Fibroblast of peridontal ligament (primary cell): ENCODE measurements at regions not wholly inside any gene's neighbourhood (a gene's known extent, or its start where the extent isn't known, plus 50 kb on each side); places are given as distances from the start of the nearest gene placed in this dataset.

Source experiments
- DNase-seq: peaks from one replicate; pipeline ENCODE4 v3.0.0-alpha.2; 2010; ENCODE audit errors: extremely low read depth

DNA sequence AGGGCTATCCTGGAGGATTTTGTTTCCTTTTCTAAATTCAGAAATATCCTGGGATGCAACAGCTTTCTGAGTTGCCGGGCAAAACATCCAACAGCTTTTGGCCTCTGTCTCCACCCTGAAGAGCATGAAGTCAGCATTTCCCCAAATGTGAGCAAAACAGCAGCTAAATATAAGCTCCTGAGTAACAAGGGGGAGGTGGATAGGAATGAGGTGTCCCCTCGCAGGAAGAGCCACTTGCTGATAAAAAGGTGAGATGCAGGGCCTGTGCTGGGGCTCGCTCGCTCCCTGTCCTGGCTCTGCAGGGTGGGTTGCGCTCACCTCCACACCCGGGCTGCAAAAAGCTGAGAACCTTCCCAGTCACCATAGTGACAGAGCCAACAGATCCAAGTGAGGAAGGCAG lies 264.3 kb downstream of the ZEB1 start:
- peak; percentile 34 for DNase-seq

DNA sequence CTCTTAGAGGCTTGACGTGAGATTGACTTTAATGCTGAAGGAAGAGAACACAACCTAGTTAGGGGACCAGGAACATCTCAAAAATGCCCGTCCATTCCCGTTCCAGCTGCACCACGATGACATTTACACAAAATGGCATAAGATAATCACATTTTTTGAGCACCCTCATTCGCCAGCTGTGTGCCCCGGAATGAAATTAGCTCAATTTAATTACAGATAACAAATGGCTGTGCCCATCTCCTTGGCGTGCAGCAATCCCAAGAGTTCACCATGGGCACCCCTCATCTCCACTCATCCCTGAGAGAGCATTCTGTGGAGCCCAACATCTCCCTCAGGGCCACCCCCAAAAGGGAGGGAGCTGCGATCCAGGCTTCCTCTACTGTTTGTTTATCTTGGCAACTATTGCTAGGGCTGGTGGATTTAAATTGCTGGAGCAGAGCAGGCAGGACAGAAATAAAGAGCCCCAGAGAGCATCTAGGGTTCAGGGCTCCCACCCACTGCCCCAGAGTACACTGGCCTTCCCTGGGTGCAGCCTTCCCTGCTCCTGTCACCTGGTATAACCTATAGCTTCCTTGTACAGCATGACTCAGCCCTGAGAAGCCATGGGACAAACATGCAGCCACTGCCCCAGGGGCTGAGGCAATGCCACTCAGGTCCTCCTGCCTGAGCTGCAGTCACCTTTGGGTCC lies 263.5 kb downstream of the ZEB1 start:
- peak; percentile 68 for DNase-seq

DNA sequence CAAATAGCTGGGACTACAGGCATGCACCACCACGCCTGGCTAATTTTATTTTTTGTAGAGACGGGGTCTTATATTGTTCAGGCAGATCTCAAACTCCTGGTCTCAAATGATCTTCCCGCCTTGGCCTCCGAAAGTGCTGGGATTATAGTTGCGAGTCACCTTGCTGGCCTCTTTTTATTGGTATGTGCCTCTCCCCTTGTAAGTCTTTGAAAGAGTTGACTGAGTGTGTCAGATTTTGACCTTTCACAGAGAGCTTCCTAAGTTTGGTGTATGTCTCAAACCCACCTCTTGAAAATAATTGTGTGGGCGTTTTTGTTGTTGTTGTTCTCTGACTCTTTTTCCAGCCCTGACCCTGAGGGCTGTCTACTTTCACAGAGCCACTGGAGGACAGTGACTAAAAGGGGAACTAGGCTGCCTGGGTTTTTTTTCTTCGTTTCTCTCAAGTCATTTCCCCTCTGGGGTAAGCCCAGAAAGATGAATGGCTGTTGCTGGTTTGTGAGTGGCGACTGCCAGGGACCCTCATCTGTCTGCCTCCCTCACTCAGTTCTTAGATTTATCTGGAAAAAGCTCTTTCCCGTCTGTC lies 262.8 kb downstream of the ZEB1 start:
- no peak for DNase-seq

DNA sequence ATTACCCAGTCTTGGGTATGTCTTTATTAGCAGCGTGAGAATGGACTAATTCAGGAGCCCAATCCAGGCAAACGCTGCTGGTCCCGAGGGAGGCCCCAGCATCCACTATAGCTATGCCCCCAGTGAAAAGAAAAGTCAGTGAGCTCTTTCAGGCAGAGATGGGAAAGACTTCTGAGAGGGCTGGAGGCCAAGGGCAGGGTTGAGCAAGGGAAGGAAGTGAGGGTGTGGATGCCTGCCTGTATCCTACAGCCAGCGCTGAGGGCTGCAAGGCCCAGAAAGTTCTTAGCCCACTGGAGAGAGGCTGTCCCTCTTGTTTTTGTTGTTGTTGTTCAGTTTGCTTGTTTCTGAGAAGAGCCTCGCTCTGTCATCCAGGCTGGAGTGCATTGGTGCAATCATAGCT lies 261.6 kb downstream of the ZEB1 start:
- DNase-seq = no peak
